Loucy (cell line): ENCODE measurements at regions not wholly inside any gene's neighbourhood (a gene's known extent, or its start where the extent isn't known, plus 50 kb on each side); places are given as distances from the start of the nearest gene placed in this dataset.

Experiments used
- CTCF ChIP-seq: fragments of 200-600 bp; sonication (generic); conservative IDR thresholded peaks from 2 replicates; pipeline ENCODE4 v1.5.1; 2014; ENCODE audit warnings: mild to moderate bottlenecking, antibody characterized with exemption, low read length
- EZH2phosphoT487 ChIP-seq: fragments of 200-600 bp; IDR thresholded peaks from 2 replicates; pipeline ENCODE4 v1.6.1; 2018; ENCODE audit warnings: antibody characterized with exemption, mild to moderate bottlenecking, moderate library complexity, borderline replicate concordance

- TF ChIP-seq CTCF (no peak), EZH2phosphoT487 (no peak)
Observed at GRCh38 chr12:127726671-127727315, 540.2 kb upstream of the TMEM132C start.
